MM.1S (cell line): ENCODE measurements at regions not wholly inside any gene's neighbourhood (a gene's known extent, or its start where the extent isn't known, plus 50 kb on each side); places are given as distances from the start of the nearest gene placed in this dataset.

ENCODE experiments used
- DNase-seq: peaks from one replicate; pipeline ENCODE4 v3.0.0-alpha.2; 2015
- H2AFZ ChIP-seq: fragments of 300-600 bp; sonication (generic); 2 replicates; pipeline ENCODE4 v1.6.0; 2016; ENCODE audit warnings: antibody characterized with exemption, low read length
- H3F3A ChIP-seq: fragments of 300-600 bp; sonication (generic); 2 replicates; pipeline ENCODE4 v1.6.1; 2016; ENCODE audit warnings: mild to moderate bottlenecking, antibody characterized with exemption, low read length, moderate library complexity, mixed read lengths; ENCODE audit not compliant: insufficient read depth
- H3K27ac ChIP-seq: fragments of 300-600 bp; sonication (generic); 2 replicates; pipeline ENCODE4 v1.5.1; 2016; ENCODE audit warnings: mild to moderate bottlenecking, low read length
- H3K27me3 ChIP-seq: fragments of 300-600 bp; sonication (generic); replicated peaks from 2 replicates; pipeline ENCODE4 v1.6.0; 2016; ENCODE audit warnings: low read length; ENCODE audit not compliant: insufficient read depth
- H3K36me3 ChIP-seq: fragments of 300-600 bp; sonication (generic); replicated peaks from 2 replicates; pipeline ENCODE4 v1.6.1; 2016; ENCODE audit warnings: mild to moderate bottlenecking, low read length, mixed read lengths; ENCODE audit not compliant: insufficient read depth
- H3K4me1 ChIP-seq: fragments of 300-600 bp; sonication (generic); 2 replicates; pipeline ENCODE4 v1.6.1; 2016; ENCODE audit warnings: low read length, mixed read lengths
- H3K4me2 ChIP-seq: fragments of 300-600 bp; sonication (generic); 2 replicates; pipeline ENCODE4 v1.6.0; 2016; ENCODE audit warnings: low read depth, low read length
- H3K4me3 ChIP-seq: fragments of 300-600 bp; sonication (generic); 2 replicates; pipeline ENCODE4 v1.5.1; 2016; ENCODE audit warnings: low read length, mixed read lengths
- H3K79me2 ChIP-seq: fragments of 300-600 bp; sonication (generic); 2 replicates; pipeline ENCODE4 v1.6.1; 2016; ENCODE audit warnings: mixed run types, low read length, mixed read lengths
- H3K9ac ChIP-seq: fragments of 300-600 bp; sonication (generic); 2 replicates; pipeline ENCODE4 v1.6.1; 2016; ENCODE audit warnings: low read length, mixed read lengths
- H3K9me2 ChIP-seq: fragments of 300-600 bp; sonication (generic); replicated peaks from 2 replicates; pipeline ENCODE4 v1.6.1; 2016; ENCODE audit warnings: mild to moderate bottlenecking, low read length, mixed read lengths; ENCODE audit not compliant: insufficient read depth
- H3K9me3 ChIP-seq: fragments of 300-600 bp; sonication (generic); replicated peaks from 2 replicates; pipeline ENCODE4 v1.6.1; 2016; ENCODE audit warnings: mild to moderate bottlenecking, low read length, mixed read lengths; ENCODE audit not compliant: insufficient read depth
- H4K20me1 ChIP-seq: fragments of 300-600 bp; sonication (generic); 2 replicates; pipeline ENCODE4 v1.6.1; 2016; ENCODE audit warnings: mild to moderate bottlenecking, low read length, moderate library complexity, mixed read lengths; ENCODE audit not compliant: insufficient read depth
- EZH2 ChIP-seq: fragments of 300-600 bp; sonication (generic); optimal IDR thresholded peaks from 2 replicates; pipeline ENCODE3; 2017; ENCODE audit warnings: low read depth, mild to moderate bottlenecking, antibody characterized with exemption, low read length, mixed read lengths
- EZH2phosphoT487 ChIP-seq: fragments of 300-600 bp; sonication (generic); IDR thresholded peaks from 2 replicates; pipeline ENCODE4 v1.6.1; 2018; ENCODE audit warnings: antibody characterized with exemption, low read length
- TF ChIP-seq, protein P1 (sequence below): fragments of 300-600 bp; sonication (generic); IDR thresholded peaks from 2 replicates; pipeline ENCODE4 v1.5.1; 2016; ENCODE audit warnings: antibody characterized with exemption, low read length, mixed read lengths

DNA sequence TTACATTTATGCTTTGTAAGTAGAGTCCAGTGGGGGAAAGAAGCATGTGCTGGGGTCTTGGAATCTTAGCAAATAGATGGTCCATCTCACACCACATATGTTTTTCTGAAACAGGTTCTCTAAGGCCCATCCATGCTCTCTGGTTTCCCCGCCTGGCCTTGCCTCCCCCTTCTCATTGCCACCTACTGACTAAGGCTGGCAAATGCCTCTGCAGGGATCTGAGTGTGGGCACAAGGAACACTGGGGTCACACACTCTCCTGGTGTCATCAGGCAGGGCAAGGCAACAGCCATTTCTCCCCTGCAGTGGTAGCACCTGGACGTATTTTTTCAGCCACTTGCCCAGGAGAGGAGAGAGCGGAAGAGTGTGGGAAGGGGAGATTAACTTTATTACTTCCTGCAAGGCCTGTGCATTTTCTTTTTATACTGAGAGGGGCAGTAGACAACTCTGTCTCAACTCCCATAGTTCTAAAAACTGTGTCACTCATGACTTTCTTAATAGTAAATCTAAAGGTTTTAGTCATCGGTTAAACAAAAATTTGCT is 804.2 kb upstream of the NECTIN3 start:
- H3F3A ChIP-seq: no peaks in the 10 kb centered on the region
- H4K20me1 ChIP-seq: no peaks in the 10 kb centered on the region
- no peaks in the 10 kb centered on the region for H3K79me2 ChIP-seq
- no peak overlapping the region for H3K4me3 ChIP-seq
- no peak overlapping the region for H3K4me2 ChIP-seq
- H3K9me3 ChIP-seq: no peaks in the 10 kb centered on the region
- H3K27me3 ChIP-seq: no peaks in the 10 kb centered on the region
- DNase-seq: no peak
- no peak overlapping the region for H3K9ac ChIP-seq
- H3K4me1 ChIP-seq: no peaks in the 10 kb centered on the region
- no peak overlapping the region for H2AFZ ChIP-seq
- H3K9me2 ChIP-seq: no peaks in the 10 kb centered on the region
- TF ChIP-seq EZH2phosphoT487 (no peak), EZH2 (no peak)
- TF ChIP-seq, protein P1, sequence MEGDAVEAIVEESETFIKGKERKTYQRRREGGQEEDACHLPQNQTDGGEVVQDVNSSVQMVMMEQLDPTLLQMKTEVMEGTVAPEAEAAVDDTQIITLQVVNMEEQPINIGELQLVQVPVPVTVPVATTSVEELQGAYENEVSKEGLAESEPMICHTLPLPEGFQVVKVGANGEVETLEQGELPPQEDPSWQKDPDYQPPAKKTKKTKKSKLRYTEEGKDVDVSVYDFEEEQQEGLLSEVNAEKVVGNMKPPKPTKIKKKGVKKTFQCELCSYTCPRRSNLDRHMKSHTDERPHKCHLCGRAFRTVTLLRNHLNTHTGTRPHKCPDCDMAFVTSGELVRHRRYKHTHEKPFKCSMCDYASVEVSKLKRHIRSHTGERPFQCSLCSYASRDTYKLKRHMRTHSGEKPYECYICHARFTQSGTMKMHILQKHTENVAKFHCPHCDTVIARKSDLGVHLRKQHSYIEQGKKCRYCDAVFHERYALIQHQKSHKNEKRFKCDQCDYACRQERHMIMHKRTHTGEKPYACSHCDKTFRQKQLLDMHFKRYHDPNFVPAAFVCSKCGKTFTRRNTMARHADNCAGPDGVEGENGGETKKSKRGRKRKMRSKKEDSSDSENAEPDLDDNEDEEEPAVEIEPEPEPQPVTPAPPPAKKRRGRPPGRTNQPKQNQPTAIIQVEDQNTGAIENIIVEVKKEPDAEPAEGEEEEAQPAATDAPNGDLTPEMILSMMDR: no peak
- H3K27ac ChIP-seq: no peak overlapping the region
- H3K36me3 ChIP-seq: no peaks in the 10 kb centered on the region

DNA sequence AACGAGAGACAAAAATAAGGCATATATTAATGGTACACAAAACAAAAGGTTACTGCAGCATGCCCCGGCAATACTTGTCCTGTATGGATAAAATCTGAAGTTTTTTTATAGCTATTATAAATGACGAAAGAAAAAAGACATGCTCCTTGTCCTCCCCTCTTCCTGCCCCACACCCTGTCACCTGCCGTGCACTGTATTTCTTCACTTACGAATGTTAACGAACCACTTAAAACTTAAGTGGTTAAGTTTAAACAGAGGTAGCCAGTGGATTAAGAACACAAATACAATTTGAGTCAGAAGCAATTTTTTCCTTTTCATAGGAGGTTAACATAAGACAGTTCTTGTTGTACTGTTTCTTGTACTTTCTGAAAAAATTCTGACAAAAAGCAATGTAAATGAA is 799.1 kb upstream of the NECTIN3 start:
- no peak overlapping the region for H3K4me2 ChIP-seq
- no peaks in the 10 kb centered on the region for H3K9me2 ChIP-seq
- no peak overlapping the region for H3K4me3 ChIP-seq
- no peaks in the 10 kb centered on the region for H3K36me3 ChIP-seq
- H3K4me1 ChIP-seq: no peaks in the 10 kb centered on the region
- H3K9ac ChIP-seq: no peak overlapping the region
- no peak overlapping the region for H3K27ac ChIP-seq
- no peak overlapping the region for H2AFZ ChIP-seq
- H3K27me3 ChIP-seq: no peaks in the 10 kb centered on the region
- TF ChIP-seq EZH2phosphoT487 (no peak), EZH2 (no peak)
- TF ChIP-seq, protein P1: no peak
- no peaks in the 10 kb centered on the region for H3F3A ChIP-seq
- DNase-seq: no peak
- H4K20me1 ChIP-seq: no peaks in the 10 kb centered on the region
- H3K9me3 ChIP-seq: no peaks in the 10 kb centered on the region
- H3K79me2 ChIP-seq: no peaks in the 10 kb centered on the region

DNA sequence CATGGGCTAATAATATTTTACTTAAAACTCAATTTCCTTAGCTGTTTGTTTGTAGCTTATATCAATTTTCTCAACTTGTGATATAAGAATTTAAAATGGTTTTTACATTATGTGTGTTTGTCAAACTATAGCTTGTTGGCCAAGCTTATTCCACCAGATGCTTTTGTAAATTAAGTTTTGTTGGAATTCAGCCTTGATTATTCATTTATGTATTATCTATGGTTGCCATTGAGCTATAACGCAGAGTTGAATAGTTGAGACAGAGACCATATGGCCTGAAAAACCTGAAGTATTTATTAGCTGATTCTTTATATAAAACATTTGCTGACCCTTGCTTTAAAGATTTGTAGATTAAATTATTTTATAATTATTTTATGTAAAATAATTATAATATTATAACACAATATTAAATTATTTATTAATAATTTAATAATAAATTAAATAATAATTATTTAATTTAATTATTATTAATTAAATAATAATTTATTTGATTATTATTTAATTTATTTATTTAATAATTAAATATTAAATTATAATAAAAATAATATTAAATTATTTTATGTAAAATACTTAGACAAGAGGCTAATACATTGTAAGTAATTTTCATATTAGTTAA is 779.6 kb upstream of the NECTIN3 start:
- no peaks in the 10 kb centered on the region for H3K9me2 ChIP-seq
- H2AFZ ChIP-seq: no peak overlapping the region
- no peaks in the 10 kb centered on the region for H3K36me3 ChIP-seq
- H3K27ac ChIP-seq: no peak overlapping the region
- no peaks in the 10 kb centered on the region for H3K9me3 ChIP-seq
- H3K79me2 ChIP-seq: no peaks in the 10 kb centered on the region
- H4K20me1 ChIP-seq: no peaks in the 10 kb centered on the region
- H3K4me3 ChIP-seq: no peak overlapping the region
- no peaks in the 10 kb centered on the region for H3K4me1 ChIP-seq
- TF ChIP-seq, protein P1: no peak
- TF ChIP-seq EZH2phosphoT487 (no peak), EZH2 (no peak)
- no peaks in the 10 kb centered on the region for H3F3A ChIP-seq
- DNase-seq: no peak
- no peak overlapping the region for H3K9ac ChIP-seq
- no peak overlapping the region for H3K4me2 ChIP-seq
- H3K27me3 ChIP-seq: no peaks in the 10 kb centered on the region
